Fibroblast of upper back skin (primary cell): ENCODE measurements at regions not wholly inside any gene's neighbourhood (a gene's known extent, or its start where the extent isn't known, plus 50 kb on each side); places are given as distances from the start of the nearest gene placed in this dataset.
A peak's percentile ranks its signal among the peaks of the same experiment; 100 is the strongest.
"Not testable (repeated sequence)": the region's sequence is repeated elsewhere in the genome, so short reads cannot be mapped to it uniquely, and the experiment has no call there.

Experiments
- DNase-seq: peaks from one replicate; pipeline ENCODE4 v3.0.0-alpha.2; 2013

DNA sequence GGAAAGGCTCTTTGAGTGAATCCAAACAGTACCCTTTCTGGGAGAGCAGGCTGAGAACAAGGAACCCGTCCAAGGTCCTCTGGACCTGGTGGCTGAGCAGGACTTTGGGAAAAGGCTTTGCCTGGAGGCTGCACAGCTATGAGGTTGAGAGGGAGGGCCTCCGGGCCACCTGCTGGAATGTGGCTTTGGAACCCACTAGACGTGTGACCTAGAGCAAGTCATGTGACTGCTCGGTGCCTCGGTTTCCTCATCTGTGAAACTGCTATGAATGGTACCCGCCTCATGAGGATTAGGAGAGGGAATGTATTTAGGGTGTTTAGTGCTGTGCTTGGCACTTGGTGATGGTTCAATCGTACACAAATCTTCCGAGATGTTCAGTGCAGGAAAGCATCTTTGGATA lies 50.4 kb downstream of the HAPSTR1 start:
- no peak for DNase-seq

DNA sequence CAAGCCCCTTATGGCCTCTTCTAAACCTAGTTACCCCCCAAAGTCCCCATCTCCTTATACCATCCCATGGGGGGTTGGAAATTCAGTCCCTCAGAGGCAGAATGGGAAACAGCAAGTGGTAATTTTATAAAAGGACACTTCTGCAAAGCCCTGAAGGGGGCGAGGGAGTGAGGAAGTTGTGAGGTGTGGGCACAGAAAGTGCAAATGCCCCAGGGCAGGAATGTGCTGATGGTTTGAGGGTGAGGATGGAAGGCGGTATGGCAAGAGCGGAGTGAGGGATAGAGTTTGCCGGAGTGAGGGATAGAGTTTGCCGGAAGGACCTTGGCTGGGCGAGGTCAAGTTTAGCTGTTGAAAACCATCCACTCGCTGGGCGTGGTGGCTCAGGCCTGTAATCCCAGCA lies 52.7 kb downstream of the HAPSTR1 start:
- DNase-seq, result no peak

DNA sequence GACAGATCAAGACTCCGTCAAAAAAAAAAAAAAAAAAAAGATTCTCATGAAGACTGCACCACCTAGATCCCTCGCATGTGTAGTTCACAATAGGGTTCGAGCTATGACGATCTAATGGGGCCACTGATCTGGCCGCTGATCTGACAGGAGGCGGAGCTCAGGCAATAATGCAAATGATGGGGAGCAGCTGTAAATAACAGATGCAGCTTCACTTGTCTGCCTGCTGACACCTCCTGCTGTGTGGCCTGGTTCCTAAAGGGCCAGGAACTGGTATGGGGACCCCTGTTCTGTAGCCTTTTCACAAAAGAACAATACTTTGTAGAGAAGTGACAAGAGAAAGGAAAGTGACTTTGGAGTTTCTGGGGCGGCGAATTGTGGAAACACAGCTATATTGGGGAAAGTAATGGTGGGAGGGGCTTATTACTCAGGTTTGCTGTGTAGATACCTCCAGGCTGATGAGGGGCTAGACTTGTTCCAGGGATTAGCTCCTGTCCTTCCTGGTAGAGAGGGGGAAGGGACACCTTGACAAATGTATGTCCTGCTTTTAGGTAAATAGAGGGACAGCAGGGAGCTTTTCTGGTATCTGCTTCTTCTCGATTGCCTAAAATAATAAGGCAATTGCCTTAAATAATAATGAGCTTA lies 57.1 kb downstream of the HAPSTR1 start:
- no peak for DNase-seq

DNA sequence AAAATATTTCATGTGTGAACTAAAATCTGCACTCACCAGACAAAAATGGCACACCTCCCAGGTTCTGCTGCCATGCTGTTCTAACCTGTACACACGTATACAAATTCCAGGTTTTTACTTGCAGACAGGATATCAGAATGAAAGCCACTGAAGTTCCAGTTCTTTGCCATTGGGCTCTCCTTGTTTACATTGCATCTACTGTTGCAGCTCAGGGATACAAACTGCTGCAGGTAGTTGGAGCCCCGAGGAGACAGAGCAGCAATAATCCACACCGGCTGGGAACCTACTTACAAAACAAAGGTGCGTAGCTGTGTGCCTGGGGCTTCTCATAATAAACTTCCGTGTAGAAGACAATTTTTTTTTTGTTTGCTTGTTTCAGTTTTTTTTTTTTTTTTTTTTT lies 59.6 kb downstream of the HAPSTR1 start:
- DNase-seq, result no peak

DNA sequence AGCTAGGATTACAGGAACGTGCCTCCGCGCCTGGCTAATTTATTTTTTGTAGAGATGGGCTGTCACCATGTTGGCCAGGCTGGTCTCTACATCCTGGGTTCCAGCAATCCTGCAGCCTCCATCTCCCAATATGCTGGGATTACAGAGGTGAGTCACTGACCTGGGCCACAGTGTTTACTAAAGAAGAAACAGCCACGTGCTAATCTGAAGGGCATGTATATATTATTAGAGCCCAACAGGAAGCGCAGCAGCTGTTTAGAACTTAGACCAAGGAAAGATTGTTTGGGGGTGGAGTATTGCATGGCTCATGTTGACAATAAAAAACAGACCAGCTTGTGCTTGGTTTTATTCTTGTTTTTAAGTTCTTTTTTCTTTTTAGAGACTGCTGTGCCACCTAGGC lies 60.2 kb downstream of the HAPSTR1 start:
- peak; percentile 42 for DNase-seq

DNA sequence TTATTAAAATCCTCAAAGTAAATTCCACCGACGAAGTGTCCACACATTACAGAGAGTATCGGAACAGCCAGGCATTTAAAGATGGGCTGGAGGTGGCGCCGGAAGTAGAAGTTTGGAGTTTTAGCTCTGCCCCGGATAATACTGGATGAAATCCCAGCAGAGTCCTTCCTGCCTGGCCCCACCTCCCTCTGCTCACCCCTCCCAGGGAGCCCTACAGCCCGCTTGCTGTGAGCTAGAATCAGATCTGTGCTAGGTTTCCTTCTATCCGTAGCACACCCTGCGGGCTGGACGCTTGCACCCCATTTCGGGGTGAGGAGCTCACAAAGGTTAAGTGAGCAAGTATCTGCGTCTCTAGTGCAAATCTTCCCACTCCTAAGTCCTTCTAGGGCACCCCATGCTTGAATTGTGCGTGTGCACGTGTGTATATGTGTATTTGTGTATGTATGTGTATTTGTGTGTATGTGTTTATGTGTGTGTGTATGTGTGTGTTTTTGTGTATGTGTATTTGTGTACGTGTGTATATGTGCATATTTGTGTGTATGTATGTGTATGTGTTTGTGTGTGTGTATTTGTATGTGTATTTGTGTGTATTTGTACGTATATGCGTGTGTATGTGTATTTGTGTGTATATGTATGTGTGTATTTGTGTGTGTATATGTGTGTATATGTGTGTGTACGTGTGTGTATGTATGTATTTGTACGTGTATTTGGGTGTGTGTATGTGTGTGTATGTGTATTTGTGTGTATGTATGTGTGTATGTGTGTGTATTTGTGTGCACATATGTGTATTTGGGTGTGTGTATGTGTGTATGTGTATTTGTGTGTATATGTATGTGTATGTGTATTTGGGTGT lies 61.4 kb downstream of the HAPSTR1 start:
- no peak for DNase-seq

DNA sequence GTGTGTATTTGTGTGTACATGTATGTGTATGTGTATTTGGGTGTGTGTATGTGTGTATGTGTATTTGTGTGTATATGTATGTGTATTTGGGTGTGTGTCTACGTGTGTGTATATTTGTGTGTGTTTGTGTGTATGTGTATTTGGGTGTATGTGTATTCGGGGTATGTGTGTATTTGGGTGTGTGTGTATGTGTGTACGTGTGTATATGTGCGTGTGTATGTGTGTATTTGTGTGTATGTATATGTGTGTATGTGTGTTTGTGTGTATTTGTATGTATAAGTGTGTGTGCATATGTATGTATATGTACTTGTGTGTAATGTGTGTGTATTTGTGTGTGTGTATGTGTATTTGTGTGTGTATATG lies 62.0 kb downstream of the HAPSTR1 start:
- DNase-seq, result no peak

DNA sequence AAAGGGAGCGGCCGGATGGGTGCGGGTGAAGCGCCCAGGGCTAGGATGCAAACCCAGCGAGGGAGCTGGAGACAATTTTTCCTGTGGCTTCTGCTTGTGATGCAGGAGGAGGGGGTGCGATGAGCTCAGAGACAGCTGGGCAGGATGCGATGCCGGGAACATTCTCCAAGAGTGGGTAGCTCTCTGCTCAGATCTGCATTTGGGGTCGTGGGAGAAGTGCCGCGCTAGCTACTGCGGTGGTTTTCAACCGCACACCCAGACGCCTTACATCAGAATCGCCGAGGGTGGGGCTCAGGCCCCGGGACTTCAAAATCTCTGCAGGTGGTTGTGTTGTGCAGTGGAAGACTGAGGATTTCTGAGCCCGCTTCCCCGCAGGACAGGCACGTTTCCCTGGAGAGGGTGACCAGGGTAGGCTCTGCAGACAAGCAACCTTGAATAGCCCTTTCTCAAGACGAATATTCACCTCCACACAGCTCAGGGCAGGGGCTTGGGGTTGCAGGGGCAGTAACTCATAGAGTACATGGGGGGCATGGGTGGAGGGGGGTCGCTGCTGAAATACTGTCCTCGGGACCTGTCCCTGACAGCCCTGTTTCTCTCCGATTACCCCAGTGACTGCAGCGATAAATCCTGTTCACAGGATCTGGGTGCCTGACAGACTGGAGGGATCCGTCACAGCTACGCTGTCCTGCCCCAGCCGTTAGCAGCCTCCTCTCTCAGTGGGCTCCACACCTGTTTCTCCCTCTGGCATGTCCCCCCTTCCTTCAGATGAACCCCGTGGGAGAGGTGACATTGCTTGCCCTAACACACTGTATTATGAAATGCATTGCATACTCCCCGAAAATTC lies 63.3 kb downstream of the HAPSTR1 start:
- DNase-seq, result no peak

DNA sequence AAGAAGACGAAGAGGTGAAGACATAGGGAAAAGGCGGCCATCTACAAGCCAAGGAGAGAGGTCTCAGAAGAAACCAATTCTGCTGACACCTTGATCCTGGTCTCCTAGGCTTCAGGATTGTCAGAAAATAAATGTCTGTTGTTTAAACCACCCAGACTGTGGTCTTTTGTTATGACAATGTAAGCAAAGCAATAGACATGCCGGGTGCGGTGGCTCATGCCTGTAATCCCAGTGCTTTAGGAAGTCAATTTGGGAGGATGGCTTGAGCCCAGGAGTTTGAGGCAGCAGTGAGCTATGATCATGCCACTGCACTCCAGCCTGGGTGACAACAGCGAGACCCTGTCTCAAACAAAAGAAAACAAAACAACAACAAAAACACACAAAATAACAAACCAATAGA lies 64.4 kb downstream of the HAPSTR1 start:
- no peak for DNase-seq

DNA sequence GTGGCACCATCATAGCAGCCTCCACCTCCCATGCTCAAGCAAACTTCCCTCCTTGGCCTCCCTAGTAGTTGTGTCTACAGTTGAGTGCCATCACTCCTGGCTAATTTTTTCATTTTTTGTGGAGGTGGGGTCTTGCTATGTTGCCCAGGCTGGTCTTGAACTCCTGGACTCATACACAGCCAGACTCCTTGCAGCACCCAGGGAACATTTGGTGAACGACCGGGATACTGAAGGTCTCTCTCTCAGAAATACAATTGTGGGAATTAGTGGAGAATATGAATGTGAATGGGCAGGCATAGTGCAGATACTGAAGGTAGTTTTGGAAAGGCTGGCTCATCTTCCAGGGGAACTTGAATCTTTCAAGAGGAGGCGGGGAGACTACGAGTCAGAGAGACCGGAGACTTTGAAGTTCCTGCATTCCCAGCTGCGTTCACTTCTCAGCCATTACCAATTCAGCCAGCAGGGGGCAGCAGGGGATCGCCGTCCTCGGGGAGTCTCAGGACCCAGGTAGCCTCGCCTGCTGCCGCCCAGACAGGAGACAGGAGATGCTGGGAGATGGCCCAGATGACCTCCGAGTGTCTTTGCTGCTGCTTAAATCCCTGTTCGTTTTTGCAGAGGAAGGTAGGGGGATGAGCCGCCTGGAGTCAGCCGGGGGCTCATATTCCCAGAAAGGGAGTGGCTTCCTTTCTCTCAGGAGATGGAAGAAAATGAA lies 68.6 kb downstream of the HAPSTR1 start:
- DNase-seq, result peak; percentile 45

DNA sequence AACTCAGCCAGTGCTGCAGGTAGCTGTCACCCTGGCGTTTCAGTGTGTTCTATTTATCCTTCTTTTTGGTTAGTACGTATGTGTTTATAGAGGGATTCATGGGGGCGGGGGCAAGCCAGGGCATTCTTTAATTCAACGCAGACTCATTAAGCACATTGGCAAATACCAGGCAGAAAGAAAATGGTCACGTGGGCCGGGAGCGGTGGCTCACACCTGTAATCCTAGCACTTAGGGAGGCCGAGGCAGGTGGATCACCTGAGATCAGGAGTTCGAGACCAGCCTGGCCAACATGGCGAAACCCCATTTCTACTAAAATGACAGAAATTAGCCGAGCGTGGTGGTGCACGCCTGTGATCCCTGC lies 69.1 kb downstream of the HAPSTR1 start:
- no peak for DNase-seq

DNA sequence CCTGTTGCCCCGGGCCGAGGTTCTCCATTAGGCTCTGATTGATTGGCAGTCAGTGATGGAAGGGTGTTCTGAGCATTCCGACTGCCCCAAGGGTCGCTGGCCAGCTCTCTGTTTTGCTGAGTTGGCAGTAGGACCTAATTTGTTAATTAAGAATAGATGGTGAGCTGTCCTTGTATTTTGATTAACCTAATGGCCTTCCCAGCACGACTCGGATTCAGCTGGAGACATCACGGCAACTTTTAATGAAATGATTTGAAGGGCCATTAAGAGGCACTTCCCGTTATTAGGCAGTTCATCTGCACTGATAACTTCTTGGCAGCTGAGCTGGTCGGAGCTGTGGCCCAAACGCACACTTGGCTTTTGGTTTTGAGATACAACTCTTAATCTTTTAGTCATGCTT lies 74.2 kb downstream of the HAPSTR1 start:
- no peak for DNase-seq

DNA sequence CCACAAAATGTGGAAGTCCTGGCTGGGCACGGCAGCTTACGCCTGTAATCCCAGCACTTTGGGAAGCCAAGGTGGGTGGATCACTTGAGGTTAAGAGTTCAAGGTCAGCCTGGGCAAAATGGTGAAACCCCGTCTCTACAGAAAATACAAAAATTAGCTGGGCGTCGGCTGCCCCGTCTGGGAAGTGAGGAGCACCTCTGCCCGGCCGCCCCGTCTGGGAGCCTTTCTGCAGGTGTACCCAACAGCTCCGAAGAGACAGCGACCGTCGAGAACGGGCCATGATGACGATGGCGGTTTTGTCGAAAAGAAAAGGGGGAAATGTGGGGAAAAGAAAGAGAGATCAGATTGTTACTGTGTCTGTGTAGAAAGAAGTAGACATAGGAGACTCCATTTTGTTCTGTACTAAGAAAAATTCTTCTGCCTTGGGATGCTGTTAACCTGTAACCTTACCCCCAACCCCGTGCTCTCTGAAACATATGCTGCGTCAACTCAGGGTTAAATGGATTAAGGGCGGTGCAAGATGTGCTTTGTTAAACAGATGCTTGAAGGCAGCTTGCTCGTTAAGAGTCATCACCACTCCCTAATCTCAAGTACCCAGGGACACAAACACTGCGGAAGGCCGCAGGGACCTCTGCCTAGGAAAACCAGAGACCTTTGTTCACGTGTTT lies 75.0 kb downstream of the HAPSTR1 start:
- not testable (repeated sequence) for DNase-seq

DNA sequence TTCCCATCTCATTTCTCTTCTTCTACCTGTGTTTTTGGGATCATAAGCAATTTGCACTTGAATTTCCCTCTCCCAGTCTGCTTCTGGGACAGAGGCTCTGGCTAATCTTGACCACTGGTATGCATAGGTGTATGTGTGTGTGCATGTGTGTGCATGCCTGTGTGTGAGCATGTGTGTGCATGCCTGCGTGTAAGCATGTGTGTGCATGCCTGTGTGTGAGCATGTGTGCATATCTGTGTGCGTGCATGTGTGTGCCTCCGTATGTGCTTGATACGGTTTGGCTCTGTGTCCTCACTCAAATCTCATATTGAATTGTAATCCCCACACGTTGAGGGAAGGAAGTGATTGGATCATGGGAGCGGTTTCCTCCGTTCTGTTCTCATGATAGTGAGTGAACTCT lies 77.7 kb downstream of the HAPSTR1 start:
- no peak for DNase-seq

DNA sequence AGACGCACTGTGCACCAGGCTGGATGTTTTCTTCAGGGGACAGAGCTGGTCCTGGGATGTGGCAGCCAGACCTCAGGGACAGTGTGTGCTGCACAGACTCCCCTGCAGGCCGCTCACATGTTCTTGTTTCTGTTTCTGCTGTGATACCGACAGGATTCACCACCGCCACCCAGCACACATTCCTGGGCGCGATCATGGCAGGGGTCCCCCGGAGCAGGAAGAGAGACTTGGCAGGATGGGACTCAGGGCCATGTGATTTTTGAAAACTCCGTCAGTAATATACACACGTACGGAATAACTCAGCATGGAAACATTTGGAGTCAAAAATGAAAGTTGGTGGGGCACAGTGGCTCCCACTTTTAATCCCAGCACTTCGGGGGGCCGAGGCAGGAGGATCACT lies 79.0 kb downstream of the HAPSTR1 start:
- no peak for DNase-seq

DNA sequence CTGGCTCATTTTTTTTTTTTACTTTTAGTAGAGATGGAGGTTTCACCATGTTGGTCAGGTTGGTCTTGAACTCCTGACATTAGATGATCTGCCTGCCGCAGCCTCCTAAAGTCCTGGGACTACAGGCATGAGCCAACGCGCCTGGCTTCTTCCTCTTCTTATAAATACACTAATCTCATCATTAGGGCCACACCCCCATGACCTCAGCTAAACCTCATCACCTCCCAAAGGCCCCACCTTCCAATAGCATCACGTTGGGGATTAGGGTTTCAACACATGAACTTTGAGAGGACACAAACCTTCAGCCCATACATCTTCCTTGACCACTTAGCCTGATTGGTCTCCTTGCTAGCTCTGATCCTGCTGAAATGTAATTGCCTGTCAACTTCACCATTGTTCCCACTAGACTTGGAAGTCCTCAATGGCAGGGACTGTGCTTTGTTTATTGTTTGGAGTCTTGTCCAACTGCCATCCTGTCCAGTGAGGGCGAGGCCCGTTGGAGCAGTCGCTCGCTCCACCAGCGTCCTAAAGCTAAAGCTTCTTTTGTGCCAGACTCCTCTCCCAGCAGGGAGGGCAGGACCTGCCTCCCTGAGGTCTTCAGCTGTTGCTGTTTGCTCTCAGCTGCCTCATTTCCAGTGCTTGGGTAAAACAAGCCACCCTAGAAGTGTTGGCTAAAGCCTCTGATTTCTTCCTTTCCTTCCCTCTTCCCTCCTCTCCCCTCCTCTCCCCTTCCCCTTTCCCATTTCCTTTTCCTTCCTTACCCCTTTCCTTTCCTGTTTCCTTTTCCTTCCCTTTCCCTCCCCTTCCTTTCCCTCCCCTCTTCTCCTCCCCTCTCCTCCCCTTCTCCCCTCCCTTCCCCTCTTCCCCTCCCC lies 85.3 kb downstream of the HAPSTR1 start:
- no peak for DNase-seq

DNA sequence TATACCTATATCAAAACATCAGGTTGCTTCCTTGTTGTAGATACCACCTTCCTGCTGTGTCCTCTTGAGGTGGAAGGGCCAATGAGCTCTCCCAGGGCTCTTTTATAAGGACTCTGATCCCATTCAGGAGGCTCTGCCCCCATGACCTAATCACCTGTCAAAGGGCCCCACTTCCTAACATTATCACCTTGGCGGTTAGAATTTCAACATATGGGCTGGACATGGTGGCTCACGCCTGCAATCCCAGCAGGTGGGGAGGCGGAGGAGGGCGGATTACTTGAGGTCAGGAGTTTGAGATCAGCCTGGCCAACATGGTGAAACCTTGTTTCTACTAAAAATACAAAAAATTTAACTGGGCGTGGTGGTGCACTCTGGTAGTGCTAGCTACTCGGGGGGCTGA lies 86.4 kb downstream of the HAPSTR1 start:
- DNase-seq, result no peak

DNA sequence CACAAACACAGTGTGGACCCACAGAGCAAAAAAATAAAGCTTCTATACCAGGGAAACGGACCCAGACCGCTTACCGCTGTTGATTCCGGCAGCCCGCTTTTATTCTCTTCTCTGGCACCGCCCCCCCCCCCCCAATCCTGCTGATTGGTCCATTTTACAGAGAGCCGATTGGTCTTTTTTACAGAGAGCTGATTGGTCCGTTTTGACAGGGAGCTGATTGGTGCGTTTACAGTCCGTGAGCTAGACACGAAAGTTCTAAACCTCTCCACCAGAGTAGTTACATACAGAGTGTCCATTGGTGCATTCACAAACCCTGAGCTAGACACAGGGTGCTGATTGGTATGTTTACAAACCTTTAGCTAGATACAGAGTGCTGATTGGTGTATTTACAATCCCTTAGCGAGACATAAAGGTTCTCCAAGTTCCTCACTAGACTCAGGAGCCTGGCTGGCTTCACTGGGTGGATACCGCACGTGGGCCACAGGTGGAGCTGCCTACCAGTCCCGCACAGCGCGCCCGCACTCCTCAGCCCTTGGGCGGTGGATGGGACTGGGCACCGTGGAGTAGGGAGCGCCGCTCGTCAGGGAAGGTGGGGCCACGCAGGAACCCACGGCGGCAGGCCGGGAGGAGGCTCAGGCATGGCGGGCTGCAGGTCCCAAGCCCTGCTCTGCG lies 92.4 kb downstream of the HAPSTR1 start:
- DNase-seq, result no peak

DNA sequence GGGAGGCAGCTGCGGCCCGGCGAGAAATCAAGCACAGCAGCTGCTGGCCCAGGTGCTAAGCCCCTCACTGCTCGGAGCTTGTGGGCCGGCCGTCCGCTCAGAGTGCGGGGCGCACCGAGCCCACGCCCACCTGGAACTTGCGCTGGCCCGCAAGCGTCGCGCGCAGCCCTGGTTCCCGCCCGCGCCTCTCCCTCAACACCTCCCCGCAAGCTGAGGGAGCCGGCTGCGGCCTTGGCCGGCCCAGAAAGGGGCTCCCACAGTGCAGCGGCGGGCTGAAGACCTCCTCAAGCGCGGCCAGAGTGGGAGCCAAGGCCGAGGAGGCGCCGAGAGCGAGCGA lies 92.9 kb downstream of the HAPSTR1 start:
- no peak for DNase-seq

DNA sequence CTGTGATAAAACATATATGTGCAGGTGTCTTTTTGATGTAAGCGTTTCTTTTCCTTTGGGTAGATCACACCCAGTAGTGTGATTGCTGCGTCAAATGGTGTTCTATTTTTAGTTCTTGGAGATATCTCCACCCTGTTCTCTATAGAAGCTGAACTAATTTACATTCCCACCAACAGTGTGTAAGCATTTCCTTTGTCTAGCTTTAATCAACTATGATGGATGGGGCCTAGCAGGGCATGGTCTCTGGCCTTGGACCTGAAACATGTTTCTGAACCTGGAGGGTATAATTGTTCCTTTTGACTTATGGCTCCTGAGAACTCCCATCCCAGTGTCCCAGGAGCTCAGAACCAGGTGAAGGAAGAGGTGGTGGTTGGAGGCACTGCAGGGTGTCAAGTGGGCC lies 93.9 kb downstream of the HAPSTR1 start:
- DNase-seq, result no peak

DNA sequence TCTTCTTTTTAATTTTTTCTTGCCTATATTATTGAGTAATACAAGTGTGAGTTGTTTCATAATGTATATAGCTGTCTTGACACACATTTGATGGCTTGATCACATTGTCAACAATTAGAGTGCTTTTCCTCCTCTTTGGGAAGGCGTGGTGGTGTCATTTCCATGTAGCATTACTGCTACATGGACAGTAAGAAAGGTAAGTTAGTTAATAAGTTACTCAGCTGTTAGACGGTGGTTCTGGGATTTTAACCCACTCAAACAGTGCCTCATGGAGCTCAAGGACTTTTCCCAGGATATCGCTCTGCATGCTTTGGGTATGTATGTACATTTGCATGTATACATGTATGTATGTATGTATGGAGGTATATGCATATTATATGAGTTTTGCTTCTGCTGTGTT lies 94.6 kb downstream of the HAPSTR1 start:
- no peak for DNase-seq
